NCI-H1694 (cell line): ENCODE measurements at regions not wholly inside any gene's neighbourhood (a gene's known extent, or its start where the extent isn't known, plus 50 kb on each side); places are given as distances from the start of the nearest gene placed in this dataset.
"Not testable (repeated sequence)": the region's sequence is repeated elsewhere in the genome, so short reads cannot be mapped to it uniquely, and the experiment has no call there.

Experiments used
- DNase-seq: peaks from one replicate; lab custom pipeline; 2025; lab: John Stamatoyannopoulos, UW

GRCh38 chr7:83306502-83306901 lies 143.8 kb upstream of the PCLO start:
- no peak for DNase-seq

GRCh38 chr7:83305027-83305426 lies 142.3 kb upstream of the PCLO start:
- DNase-seq: no peak

GRCh38 chr7:83301416-83301815 lies 138.7 kb upstream of the PCLO start:
- no peak for DNase-seq

GRCh38 chr7:83290211-83290610 lies 127.5 kb upstream of the PCLO start:
- DNase-seq: no peak

GRCh38 chr7:83289419-83289993 lies 126.8 kb upstream of the PCLO start:
- DNase-seq: no peak

- no peak for DNase-seq
Observed at GRCh38 chr7:83280671-83281070, 118.0 kb upstream of the PCLO start.

- no peak for DNase-seq
Observed at GRCh38 chr7:83276250-83276649, 113.6 kb upstream of the PCLO start.

GRCh38 chr7:83273699-83274098 lies 111.0 kb upstream of the PCLO start:
- DNase-seq: no peak

GRCh38 chr7:83271212-83272099 lies 108.8 kb upstream of the PCLO start:
- DNase-seq: peak; percentile 42

GRCh38 chr7:83270407-83270806 lies 107.7 kb upstream of the PCLO start:
- no peak for DNase-seq

- no peak for DNase-seq
Observed at GRCh38 chr7:83267141-83267631, 104.5 kb upstream of the PCLO start.

- DNase-seq: not testable (repeated sequence)
Observed at GRCh38 chr7:83263442-83264034, 100.9 kb upstream of the PCLO start.

GRCh38 chr7:83259064-83259463 lies 96.4 kb upstream of the PCLO start:
- DNase-seq: no peak

GRCh38 chr7:83248000-83248399 lies 85.3 kb upstream of the PCLO start:
- DNase-seq: no peak

GRCh38 chr7:83219231-83219630 lies 56.5 kb upstream of the PCLO start:
- DNase-seq: not testable (repeated sequence)

GRCh38 chr7:83212883-83213282 lies 50.2 kb upstream of the PCLO start:
- no peak for DNase-seq
